Transverse colon (tissue), 4 donors: ENCODE measurements at regions not wholly inside any gene's neighbourhood (a gene's known extent, or its start where the extent isn't known, plus 50 kb on each side); places are given as distances from the start of the nearest gene placed in this dataset.

Experiments
- POLR2A ChIP-seq: fragments of 450-650 bp; IDR thresholded peaks from one replicate; pipeline ENCODE4 v1.6.1; 2016; ENCODE audit warnings: antibody characterized with exemption, mild to moderate bottlenecking, moderate library complexity
- POLR2AphosphoS5 ChIP-seq, 3 donors: sonication (generic); formaldehyde crosslinking; IDR thresholded peaks; one replicate each; pipeline ENCODE4 v1.6.1; 2016; ENCODE audit warnings: antibody characterized with exemption in 3 of 3
- TF ChIP-seq, protein P1 (sequence below), 5 experiments: fragments of 200-600 bp in 3 of 5; fragments of 450-650 bp in 2 of 5; sonication (generic) in 3 of 5; IDR thresholded peaks; 1 replicate in 2 of 5; 2 replicates in 3 of 5; pipeline ENCODE4 v1.5.1; 2016 to 2017; ENCODE audit warnings: antibody characterized with exemption in 5 of 5, inconsistent platforms in 3 of 5, mild to moderate bottlenecking in 2 of 5, moderate library complexity in 1 of 5

GRCh38 chr14:32007755-32008362 is 69.2 kb upstream of the ARHGAP5 start:
- TF ChIP-seq POLR2AphosphoS5 (IDR thresholded peaks at IDR 0.05): no peak
- TF ChIP-seq, protein P1, sequence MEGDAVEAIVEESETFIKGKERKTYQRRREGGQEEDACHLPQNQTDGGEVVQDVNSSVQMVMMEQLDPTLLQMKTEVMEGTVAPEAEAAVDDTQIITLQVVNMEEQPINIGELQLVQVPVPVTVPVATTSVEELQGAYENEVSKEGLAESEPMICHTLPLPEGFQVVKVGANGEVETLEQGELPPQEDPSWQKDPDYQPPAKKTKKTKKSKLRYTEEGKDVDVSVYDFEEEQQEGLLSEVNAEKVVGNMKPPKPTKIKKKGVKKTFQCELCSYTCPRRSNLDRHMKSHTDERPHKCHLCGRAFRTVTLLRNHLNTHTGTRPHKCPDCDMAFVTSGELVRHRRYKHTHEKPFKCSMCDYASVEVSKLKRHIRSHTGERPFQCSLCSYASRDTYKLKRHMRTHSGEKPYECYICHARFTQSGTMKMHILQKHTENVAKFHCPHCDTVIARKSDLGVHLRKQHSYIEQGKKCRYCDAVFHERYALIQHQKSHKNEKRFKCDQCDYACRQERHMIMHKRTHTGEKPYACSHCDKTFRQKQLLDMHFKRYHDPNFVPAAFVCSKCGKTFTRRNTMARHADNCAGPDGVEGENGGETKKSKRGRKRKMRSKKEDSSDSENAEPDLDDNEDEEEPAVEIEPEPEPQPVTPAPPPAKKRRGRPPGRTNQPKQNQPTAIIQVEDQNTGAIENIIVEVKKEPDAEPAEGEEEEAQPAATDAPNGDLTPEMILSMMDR (IDR thresholded peaks at IDR 0.05): no peak
- no peak for TF ChIP-seq POLR2A
